Fibroblast of skin of right quadriceps (primary cell): ENCODE measurements at regions not wholly inside any gene's neighbourhood (a gene's known extent, or its start where the extent isn't known, plus 50 kb on each side); places are given as distances from the start of the nearest gene placed in this dataset.
A peak's percentile ranks its signal among the peaks of the same experiment; 100 is the strongest.
"Not testable (repeated sequence)": the region's sequence is repeated elsewhere in the genome, so short reads cannot be mapped to it uniquely, and the experiment has no call there.

Source experiments
- DNase-seq: peaks from one replicate; pipeline ENCODE4 v3.0.0-alpha.2; 2013

GRCh38 chr12:72168851-72169250 lies 103.3 kb upstream of the TRHDE start:
- DNase-seq: no peak

- no peak for DNase-seq
Measured at GRCh38 chr12:72173974-72174373, 98.2 kb upstream of the TRHDE start.

- DNase-seq: no peak
Measured at GRCh38 chr12:72178244-72178643, 93.9 kb upstream of the TRHDE start.

GRCh38 chr12:72178871-72179270 lies 93.3 kb upstream of the TRHDE start:
- no peak for DNase-seq

- DNase-seq: no peak
Measured at GRCh38 chr12:72179841-72180240, 92.3 kb upstream of the TRHDE start.

GRCh38 chr12:72184971-72185533 lies 87.1 kb upstream of the TRHDE start:
- DNase-seq: not testable (repeated sequence)

GRCh38 chr12:72189266-72189665 lies 82.9 kb upstream of the TRHDE start:
- no peak for DNase-seq

GRCh38 chr12:72191761-72192160 lies 80.4 kb upstream of the TRHDE start:
- no peak for DNase-seq

- no peak for DNase-seq
Measured at GRCh38 chr12:72197790-72198189, 74.4 kb upstream of the TRHDE start.

GRCh38 chr12:72201457-72201856 lies 70.7 kb upstream of the TRHDE start:
- no peak for DNase-seq

- DNase-seq: no peak
Measured at GRCh38 chr12:72203764-72204335, 68.3 kb upstream of the TRHDE start.

- no peak for DNase-seq
Measured at GRCh38 chr12:72207079-72207478, 65.1 kb upstream of the TRHDE start.

GRCh38 chr12:72207486-72208409 lies 64.4 kb upstream of the TRHDE start:
- DNase-seq: no peak

- DNase-seq: no peak
Measured at GRCh38 chr12:72209086-72209485, 63.1 kb upstream of the TRHDE start.

GRCh38 chr12:72214163-72214562 lies 58.0 kb upstream of the TRHDE start:
- DNase-seq: peak; percentile 5

- DNase-seq: not testable (repeated sequence)
Measured at GRCh38 chr12:72215287-72215686, 56.9 kb upstream of the TRHDE start.

GRCh38 chr12:72219937-72220336 lies 52.2 kb upstream of the TRHDE start:
- no peak for DNase-seq
